Osteocyte (in vitro differentiated cells): ENCODE measurements at regions not wholly inside any gene's neighbourhood (a gene's known extent, or its start where the extent isn't known, plus 50 kb on each side); places are given as distances from the start of the nearest gene placed in this dataset.

Experiments used
- DNase-seq: peaks from one replicate; pipeline ENCODE4 v3.0.0; 2021; ENCODE audit warnings: mixed read lengths; ENCODE audit not compliant: unreplicated experiment; ENCODE audit errors: extremely low spot score
- H3K27ac Mint-ChIP-seq: one replicate; pipeline ENCODE4 v1.8.0; 2021; ENCODE audit warnings: mild to moderate bottlenecking, mixed read lengths; ENCODE audit not compliant: unreplicated experiment
- H3K27me3 Mint-ChIP-seq: one replicate; pipeline ENCODE4 v1.8.0; 2021; ENCODE audit warnings: mixed read lengths; ENCODE audit not compliant: unreplicated experiment
- H3K36me3 Mint-ChIP-seq: one replicate; pipeline ENCODE4 v1.8.0; 2021; ENCODE audit warnings: mixed read lengths; ENCODE audit not compliant: unreplicated experiment
- H3K4me1 Mint-ChIP-seq: one replicate; pipeline ENCODE4 v1.8.0; 2021; ENCODE audit warnings: mixed read lengths; ENCODE audit not compliant: unreplicated experiment
- H3K4me3 Mint-ChIP-seq: one replicate; pipeline ENCODE4 v1.8.0; 2021; ENCODE audit warnings: mild to moderate bottlenecking, moderate library complexity, mixed read lengths; ENCODE audit not compliant: unreplicated experiment
- H3K9me3 Mint-ChIP-seq: one replicate; pipeline ENCODE4 v1.8.0; 2021; ENCODE audit warnings: mixed read lengths; ENCODE audit not compliant: unreplicated experiment
- TF ChIP-seq, protein P1 (sequence below): fragments of 200-600 bp; sonication (generic); IDR thresholded peaks from 2 replicates; pipeline ENCODE4 v1.5.0; 2021; ENCODE audit warnings: antibody characterized with exemption, mild to moderate bottlenecking, moderate library complexity

DNA sequence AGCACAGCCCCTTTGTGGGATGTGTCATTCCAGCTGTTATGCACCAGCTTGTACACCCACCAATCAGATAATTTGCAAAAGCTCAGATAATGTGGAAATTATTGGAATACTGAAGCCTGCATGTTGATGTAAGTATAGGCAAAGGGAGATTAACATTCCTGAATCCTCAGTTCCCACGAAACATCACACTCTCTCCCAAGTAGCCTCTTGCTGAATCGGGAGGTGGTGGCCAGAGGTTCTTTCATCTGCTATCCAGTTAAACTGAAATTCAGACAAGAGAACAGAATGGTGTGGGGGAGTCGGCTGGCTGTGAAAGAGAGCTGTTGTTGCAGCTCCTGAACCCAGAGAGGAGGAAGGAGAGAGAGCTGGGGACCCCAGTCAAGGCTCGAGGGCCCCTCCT is 170.9 kb downstream of the ZBTB18 start:
- H3K4me1 Mint-ChIP-seq: peaks cover 4% of the 10 kb centered on the region
- H3K36me3 Mint-ChIP-seq: no peaks in the 10 kb centered on the region
- H3K9me3 Mint-ChIP-seq: no peaks in the 10 kb centered on the region
- H3K27ac Mint-ChIP-seq: no peak overlapping the region
- no peak overlapping the region for H3K4me3 Mint-ChIP-seq
- no peak for DNase-seq
- H3K27me3 Mint-ChIP-seq: no peaks in the 10 kb centered on the region
- TF ChIP-seq, protein P1, sequence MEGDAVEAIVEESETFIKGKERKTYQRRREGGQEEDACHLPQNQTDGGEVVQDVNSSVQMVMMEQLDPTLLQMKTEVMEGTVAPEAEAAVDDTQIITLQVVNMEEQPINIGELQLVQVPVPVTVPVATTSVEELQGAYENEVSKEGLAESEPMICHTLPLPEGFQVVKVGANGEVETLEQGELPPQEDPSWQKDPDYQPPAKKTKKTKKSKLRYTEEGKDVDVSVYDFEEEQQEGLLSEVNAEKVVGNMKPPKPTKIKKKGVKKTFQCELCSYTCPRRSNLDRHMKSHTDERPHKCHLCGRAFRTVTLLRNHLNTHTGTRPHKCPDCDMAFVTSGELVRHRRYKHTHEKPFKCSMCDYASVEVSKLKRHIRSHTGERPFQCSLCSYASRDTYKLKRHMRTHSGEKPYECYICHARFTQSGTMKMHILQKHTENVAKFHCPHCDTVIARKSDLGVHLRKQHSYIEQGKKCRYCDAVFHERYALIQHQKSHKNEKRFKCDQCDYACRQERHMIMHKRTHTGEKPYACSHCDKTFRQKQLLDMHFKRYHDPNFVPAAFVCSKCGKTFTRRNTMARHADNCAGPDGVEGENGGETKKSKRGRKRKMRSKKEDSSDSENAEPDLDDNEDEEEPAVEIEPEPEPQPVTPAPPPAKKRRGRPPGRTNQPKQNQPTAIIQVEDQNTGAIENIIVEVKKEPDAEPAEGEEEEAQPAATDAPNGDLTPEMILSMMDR: no peak

- Mint-ChIP-seq H3K9me3 (no peaks in the 10 kb centered on the region), H3K4me3 (no peak overlapping the region), H3K36me3 (no peaks in the 10 kb centered on the region), H3K27ac (no peak overlapping the region), H3K4me1 (no peaks in the 10 kb centered on the region), H3K27me3 (no peaks in the 10 kb centered on the region)
- TF ChIP-seq, protein P1: no peak
- no peak for DNase-seq
Measured at GRCh38 chr1:244224487-244225430, 173.7 kb downstream of the ZBTB18 start.

GRCh38 chr1:244226435-244226834 is 175.4 kb downstream of the ZBTB18 start:
- Mint-ChIP-seq H3K4me1 (no peaks in the 10 kb centered on the region), H3K9me3 (no peaks in the 10 kb centered on the region), H3K27me3 (no peaks in the 10 kb centered on the region), H3K4me3 (no peak overlapping the region), H3K27ac (no peak overlapping the region), H3K36me3 (no peaks in the 10 kb centered on the region)
- TF ChIP-seq, protein P1: no peak
- no peak for DNase-seq

DNA sequence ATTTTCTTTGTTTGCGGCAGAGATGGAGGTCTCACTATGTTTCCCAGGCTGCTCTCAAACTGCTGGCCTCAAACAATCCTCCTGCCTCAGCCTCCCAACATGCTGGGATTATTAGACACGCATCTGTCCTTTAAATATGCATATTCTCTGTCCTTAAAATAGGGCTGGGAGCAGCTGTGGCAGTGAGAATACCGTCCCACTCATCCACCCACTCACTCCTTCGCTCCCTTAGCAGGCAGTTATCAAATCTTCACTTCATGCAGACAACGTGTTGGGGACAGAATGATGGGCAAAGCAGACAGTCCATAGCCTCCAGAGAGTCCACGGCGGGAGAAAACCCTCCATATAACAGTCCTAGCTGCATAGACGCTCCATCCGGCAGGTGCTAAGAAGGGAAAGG is 179.4 kb downstream of the ZBTB18 start:
- Mint-ChIP-seq H3K4me1 (peaks cover 2% of the 10 kb centered on the region), H3K4me3 (no peak overlapping the region), H3K27ac (no peak overlapping the region), H3K36me3 (no peaks in the 10 kb centered on the region), H3K27me3 (peaks cover 4% of the 10 kb centered on the region), H3K9me3 (no peaks in the 10 kb centered on the region)
- TF ChIP-seq, protein P1: no peak
- no peak for DNase-seq

DNA sequence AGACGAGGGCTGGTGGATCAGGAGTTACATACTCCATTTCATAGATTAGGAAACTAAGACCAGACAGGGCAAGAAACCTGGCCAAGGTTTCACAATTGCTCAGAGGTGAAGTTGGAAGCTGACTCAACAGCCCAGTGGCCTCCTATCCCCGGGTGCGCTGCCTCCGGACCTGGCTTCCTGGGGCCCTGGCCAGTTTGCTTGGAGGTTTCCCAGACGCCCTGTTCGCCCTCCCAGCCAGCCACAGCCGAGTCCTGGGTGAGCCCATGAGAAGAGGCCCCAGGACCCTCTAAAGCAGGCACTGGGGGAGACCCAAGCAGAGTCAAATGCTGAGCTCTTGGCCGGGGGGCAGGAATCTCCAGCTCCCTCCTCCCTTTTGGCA is 180.1 kb downstream of the ZBTB18 start:
- H3K9me3 Mint-ChIP-seq: no peaks in the 10 kb centered on the region
- peaks cover 6% of the 10 kb centered on the region for H3K4me1 Mint-ChIP-seq
- H3K27me3 Mint-ChIP-seq: peaks cover 4% of the 10 kb centered on the region
- TF ChIP-seq, protein P1: no peak
- no peak for DNase-seq
- no peaks in the 10 kb centered on the region for H3K36me3 Mint-ChIP-seq
- no peak overlapping the region for H3K4me3 Mint-ChIP-seq
- H3K27ac Mint-ChIP-seq: no peak overlapping the region
